Hepatocyte (in vitro differentiated cells): ENCODE measurements at regions not wholly inside any gene's neighbourhood (a gene's known extent, or its start where the extent isn't known, plus 50 kb on each side); places are given as distances from the start of the nearest gene placed in this dataset.

Experiments
- EZH2 ChIP-seq: fragments of 200-600 bp; sonication (generic); IDR thresholded peaks from 2 replicates; pipeline ENCODE4 v1.6.1; 2016; ENCODE audit warnings: antibody characterized with exemption, mild to moderate bottlenecking, borderline replicate concordance
- EZH2phosphoT487 ChIP-seq: fragments of 200-600 bp; sonication (generic); IDR thresholded peaks from one replicate; pipeline ENCODE4 v1.6.1; 2018; ENCODE audit warnings: antibody characterized with exemption, mild to moderate bottlenecking, low read depth, moderate library complexity; ENCODE audit not compliant: unreplicated experiment, severe bottlenecking
- TF ChIP-seq, protein P1 (sequence below): fragments of 200-600 bp; sonication (generic); IDR thresholded peaks from 2 replicates; pipeline ENCODE4 v1.5.1; 2016; ENCODE audit warnings: antibody characterized with exemption, mild to moderate bottlenecking; ENCODE audit not compliant: poor library complexity

DNA sequence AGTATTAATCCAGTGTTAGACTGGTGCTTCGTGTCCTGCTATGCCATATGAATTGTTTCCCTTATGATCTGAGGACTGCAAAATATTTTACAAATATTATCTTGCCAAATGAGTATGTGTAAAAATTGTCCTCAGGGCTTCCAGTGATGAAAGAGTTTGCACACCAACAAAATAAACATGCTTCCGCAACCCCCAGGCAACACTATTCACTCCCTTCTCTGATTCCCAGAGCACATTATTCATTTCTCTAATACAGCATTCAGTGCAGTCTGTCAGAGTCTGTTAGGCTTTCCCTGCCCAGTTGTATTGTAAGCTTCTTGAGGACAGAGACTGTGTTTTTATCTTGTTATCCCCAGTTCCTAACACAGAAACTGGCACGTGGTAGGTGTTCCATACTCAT, 409.9 kb upstream of the C1orf87 start:
- TF ChIP-seq, protein P1, sequence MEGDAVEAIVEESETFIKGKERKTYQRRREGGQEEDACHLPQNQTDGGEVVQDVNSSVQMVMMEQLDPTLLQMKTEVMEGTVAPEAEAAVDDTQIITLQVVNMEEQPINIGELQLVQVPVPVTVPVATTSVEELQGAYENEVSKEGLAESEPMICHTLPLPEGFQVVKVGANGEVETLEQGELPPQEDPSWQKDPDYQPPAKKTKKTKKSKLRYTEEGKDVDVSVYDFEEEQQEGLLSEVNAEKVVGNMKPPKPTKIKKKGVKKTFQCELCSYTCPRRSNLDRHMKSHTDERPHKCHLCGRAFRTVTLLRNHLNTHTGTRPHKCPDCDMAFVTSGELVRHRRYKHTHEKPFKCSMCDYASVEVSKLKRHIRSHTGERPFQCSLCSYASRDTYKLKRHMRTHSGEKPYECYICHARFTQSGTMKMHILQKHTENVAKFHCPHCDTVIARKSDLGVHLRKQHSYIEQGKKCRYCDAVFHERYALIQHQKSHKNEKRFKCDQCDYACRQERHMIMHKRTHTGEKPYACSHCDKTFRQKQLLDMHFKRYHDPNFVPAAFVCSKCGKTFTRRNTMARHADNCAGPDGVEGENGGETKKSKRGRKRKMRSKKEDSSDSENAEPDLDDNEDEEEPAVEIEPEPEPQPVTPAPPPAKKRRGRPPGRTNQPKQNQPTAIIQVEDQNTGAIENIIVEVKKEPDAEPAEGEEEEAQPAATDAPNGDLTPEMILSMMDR, result no peak
- no peak for TF ChIP-seq EZH2phosphoT487
- TF ChIP-seq EZH2, result no peak
